ENCODE measurements at regions not wholly inside any gene's neighbourhood (a gene's known extent, or its start where the extent isn't known, plus 50 kb on each side); places are given as distances from the start of the nearest gene placed in this dataset.
"Not testable (repeated sequence)": the region's sequence is repeated elsewhere in the genome, so short reads cannot be mapped to it uniquely, and the experiment has no call there.

DNA sequence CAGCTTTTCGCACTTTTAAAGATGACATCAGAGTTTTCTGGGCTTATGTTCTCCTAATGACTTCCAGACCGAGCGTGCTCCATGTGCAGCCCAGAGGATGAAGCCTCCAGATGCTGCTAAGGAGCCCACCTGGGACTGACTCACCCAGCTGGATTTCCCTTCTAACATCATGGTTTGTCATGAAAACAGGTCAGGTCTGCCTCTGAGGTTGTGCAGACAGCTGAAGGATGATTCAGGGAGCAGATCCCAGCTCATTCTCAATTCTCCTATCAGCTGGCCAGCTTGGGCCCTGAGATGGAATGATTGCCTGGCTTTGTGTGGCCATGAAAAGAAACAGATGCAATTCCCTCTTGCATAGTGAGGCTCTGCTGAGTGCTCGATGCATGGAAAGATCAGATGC, 123.9 kb upstream of the DUSP10 start:
- no peak for DNase-seq

DNA sequence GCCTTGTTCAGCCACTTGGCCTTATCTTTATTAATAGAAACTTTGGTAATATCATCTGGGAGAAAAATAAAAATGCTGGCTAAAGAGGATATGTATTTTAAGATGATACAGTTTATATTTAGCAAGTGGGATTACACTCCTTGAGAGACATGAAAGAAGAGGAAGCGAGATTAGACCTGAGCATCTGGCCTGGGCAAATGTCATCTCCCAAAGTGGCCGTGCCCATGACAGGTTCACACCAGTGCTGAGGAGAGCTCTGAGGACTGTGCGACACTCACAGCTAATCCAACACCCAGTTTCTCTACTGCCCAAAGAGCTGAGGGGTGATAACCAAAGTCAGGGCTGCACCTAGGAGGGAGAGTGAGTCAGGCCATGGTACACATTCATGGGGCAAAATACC, 121.7 kb upstream of the DUSP10 start:
- DNase-seq, result no peak

DNA sequence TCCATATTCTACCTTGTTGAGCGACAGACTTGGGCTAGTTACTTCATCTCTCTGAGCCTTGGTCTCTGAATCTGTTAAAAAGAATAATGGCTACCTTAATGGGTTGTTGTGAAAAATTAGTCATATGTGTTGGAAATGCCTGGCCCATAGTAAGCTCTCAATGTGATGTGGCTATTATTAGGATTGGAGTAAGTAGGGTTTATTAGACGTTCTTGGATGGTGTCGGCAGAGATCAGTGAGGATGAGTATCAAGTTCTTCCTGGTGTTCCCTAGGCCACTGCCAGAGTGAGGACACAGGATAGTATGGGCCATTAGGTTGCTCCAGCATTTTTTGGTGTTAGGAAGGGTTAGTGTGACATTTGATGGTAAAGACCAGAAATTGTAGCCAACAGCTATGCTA, 121.1 kb upstream of the DUSP10 start:
- DNase-seq, result no peak

DNA sequence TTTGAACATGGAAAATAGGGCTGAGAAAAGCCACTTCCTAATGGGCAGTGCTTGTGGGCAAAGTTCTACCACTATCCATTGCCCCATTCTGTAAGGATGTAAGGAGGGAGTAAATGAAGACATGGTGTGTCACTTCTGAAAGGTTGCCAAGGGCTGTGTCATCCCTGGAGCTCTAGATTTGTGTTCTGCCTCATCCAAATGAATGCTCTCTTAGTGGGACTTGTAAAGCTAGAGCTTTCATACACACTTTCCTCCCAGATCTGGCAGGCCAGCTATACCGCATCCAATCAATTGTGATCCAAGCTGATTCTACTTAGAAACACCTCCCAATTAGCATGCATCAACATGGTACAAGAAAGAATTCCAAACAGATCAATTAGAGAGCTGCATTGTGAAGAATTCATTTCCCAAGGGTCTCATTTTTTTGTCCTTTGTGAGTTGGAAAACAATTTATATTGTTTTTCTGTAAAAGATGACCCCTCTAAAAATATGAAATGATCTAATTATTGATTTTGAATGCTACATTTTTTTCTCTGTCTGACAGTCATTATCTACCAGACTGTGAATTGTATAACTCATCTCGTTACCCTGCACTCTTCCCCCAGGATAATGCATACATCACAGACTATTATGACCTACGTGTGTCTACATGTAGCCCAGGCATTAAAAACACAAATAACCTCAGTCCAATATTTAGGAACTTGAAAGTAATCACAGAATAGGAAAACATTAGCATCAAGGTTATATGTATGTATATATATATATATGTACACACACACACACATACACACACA, 117.1 kb upstream of the DUSP10 start:
- DNase-seq, result no peak

DNA sequence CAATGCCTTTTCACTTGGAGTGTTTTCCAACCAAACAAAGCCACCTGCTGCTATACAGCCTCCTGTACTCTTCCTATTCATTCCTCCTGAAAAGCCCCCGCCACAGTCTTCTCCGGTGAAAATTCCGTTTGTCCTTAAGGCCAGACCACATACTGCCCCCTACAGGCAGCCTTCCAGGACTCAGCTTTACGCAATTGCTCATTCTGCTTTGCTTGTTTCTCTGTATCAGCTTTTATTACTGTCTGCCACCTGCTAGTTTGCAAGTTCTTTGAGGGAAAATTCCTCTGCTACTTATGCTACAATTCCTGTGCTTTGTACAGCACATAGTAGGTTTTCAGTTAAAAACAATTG, 115.2 kb upstream of the DUSP10 start:
- DNase-seq, result not testable (repeated sequence)

DNA sequence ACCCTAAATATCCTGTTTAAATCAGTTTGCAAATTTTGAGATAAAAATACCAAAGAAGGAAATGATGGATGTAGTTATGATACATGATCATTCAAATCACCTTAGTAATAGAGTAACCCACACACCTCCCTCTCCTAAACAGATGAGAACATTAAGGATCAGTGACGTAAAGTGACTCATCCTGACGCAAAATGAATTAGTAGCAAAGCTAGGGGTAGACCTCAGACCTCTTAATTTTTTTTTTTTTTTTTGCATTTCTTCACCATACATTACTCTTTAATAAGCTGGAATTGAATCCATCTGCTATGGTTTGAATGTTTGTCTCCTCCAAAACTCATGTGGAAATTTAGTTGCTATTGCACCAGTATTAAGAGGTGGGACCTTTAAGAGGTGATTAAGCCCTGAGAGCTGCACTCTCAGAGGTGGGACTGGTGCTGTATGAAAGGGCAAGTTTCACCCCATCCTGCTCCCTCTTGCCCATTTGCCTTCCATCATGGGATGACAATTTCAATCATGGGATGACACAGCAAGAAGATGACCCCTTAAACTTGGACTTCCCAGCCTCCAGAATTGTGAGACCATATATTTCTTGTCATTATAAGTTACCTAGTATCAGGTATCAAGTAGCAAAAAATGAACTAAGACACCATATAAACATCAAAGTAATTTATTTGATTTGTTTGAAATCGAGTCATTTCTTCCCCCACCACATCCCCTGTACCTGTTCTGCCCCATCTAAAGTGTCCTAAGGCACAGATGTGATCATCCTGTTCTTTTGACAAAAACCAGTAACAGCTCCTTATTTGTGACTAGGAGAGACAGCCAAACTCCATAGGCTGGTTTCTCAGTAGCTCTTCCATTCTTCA, 114.6 kb upstream of the DUSP10 start:
- DNase-seq, result no peak

DNA sequence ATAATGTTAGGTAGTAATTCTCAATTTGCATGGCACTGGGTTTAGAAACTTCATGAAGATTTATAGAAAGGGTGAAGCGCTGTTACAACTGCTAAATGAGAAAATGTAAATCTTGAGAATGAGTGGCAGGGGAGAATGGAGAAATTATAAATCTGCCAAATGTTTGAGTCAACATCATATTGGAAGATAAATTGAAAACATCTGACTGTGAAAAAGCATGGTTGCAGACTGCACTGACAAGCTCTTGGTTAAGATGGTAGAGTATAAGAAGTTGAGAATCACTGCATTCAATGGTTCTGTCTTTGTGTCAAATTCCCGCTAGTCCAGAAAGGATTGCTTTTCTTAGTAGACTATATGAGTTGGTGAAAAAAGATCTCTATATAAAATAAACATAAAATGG, 113.3 kb upstream of the DUSP10 start:
- no peak for DNase-seq

DNA sequence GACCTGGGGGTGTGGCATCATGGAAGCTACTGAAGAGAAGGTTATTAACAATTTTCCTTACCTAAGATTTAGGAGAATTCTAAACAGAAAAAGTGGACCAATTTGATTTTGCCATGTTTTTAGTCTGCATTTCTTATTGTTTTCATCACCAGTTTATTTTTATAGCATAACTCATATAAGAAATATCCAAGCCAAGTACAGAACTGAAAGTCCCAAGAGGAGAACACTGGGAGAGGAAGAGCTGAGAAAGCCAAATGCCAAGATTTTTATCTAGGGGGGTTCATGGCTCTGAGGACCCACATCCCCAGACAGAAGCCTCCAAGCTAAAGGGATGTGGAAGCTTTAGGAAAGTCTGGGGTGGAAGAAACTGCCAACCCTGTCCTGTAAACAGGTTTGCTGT, 109.4 kb upstream of the DUSP10 start:
- DNase-seq, result no peak

DNA sequence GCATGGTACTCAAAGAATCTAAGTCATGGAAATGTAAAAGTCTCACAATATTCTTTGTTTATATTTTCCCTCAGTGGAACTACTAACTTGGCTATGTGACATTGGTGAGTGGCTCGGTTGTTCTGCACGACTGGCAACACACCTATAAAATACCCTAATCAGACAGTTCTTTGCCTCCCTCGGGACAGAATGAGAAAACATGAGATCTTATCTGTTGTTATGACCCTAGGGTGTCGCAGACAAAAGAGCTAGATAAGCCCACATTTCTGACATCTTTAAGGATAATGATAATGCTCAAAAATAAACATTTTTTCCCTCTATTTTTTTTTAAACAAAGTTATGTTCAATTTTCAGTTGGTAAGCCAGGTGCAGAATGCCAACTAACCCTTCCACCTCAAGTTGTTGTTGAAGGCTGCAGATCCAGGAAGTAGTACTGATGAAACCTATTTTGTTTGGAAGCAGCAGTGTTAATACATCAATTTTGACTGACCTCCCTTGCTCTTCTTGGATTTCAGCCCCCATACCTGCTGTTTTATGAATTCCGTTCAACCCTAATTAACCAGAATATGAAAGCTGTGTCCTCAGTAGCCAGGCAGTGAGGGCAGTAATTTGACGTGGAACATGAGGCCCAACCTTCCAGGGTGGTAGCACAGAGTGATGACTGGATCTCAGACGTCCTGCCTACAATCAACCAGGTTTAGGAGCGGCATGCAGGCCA, 108.7 kb upstream of the DUSP10 start:
- DNase-seq, result no peak

DNA sequence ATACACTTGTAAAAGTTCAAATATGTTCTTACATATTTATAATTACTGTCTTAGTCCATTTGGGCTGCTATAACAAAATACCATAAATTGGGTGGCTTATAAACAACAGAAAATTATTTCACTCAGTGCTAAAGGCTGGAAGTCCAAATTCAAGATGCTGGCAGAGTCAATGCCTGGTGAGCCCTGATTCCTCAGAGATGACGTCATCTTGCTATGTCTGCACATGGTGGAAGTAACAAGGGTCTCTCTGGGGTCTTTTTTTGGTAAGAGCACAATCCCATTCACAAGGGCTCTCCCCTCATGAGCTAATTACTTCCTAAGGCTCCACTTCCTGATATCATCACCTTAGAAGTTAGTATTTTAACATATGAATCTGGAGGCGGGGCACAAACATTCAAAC, 108.0 kb upstream of the DUSP10 start:
- DNase-seq, result no peak

DNA sequence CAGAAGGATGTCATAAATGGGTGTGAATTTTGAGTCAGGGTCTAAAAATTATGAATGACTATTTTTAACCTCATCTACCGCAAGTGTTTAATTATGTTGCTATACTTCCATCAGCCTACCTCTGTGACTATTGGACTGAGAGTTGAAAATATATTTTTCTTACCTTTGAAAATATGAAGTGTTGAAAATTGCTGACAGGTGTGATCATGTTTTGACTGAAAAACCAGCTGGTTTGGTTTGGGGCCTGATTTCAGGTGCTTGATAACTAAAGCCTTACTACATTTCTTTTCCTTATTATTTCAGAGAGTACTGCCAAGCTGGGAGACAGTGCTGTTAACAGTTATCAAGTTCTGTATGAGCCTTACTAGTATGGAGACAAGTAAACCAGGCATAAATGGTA, 107.2 kb upstream of the DUSP10 start:
- DNase-seq, result no peak

DNA sequence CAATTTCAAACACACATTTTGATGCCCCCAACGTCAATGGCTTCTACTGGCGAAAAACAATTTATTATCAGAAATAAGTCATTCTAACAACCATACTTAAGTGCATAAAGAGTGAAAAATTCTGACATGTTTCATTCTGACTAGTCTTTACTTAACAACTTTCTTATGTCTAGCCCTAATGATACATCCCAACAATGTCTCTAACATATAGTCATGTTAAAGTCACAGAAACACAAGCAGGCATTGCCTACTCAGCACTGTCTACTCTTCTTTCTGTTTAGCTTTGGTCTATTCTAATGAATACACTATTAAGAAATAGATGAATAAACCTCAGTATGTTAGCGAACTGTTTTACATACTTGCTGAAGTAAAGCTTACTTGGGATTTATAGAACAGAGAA, 105.8 kb upstream of the DUSP10 start:
- DNase-seq, result no peak

DNA sequence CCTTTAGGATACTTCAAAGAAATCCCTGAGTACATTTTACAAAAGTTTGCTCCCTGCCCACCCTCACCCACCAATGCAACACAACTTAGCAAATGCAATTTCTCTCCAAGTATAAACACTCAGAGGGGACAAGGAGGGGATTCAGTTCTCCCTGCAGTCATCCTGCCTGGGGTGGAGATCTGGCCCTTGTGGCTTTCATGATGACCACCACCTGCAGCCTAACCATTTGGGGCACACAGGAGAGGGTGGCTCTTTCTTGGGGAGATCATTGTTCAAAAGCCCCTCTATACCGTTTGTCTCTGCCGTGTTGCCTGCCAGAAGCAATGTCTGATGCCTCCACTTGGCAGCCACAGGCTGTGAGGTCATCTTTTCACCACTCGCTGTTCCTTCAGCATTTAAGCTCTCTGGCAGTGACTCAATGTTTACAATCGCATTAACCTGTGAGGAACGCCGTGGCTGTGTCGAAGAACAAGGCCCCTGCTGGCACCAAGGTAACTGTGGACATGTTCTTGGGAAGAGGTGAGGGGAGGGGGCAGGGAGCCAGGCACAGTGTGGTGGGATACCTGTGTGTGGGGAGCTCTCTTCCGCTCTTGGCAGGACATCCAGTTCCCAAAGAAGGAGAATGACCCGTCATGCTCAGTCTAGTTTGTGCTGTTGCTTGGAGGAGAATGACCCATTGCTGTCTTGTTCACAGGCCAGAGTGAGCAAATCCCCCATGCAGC, 103.9 kb upstream of the DUSP10 start:
- no peak for DNase-seq

DNA sequence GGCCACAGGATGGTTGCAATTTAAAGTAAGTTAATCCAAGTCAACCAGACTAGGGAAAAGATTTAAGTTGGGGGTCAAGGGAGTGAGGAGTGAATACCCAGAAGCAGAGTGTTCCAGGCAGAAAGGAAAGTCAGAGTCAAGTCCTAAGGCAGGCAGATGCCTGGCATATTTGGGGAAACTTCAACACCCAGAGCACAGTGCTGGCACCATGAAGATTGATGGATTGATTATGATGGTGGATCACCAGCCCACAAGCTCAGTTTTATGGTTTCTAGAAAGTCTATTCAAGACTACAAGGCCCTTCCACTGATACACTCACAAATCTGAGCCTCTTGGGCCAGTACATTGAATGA, 100.1 kb upstream of the DUSP10 start:
- DNase-seq, result no peak

DNA sequence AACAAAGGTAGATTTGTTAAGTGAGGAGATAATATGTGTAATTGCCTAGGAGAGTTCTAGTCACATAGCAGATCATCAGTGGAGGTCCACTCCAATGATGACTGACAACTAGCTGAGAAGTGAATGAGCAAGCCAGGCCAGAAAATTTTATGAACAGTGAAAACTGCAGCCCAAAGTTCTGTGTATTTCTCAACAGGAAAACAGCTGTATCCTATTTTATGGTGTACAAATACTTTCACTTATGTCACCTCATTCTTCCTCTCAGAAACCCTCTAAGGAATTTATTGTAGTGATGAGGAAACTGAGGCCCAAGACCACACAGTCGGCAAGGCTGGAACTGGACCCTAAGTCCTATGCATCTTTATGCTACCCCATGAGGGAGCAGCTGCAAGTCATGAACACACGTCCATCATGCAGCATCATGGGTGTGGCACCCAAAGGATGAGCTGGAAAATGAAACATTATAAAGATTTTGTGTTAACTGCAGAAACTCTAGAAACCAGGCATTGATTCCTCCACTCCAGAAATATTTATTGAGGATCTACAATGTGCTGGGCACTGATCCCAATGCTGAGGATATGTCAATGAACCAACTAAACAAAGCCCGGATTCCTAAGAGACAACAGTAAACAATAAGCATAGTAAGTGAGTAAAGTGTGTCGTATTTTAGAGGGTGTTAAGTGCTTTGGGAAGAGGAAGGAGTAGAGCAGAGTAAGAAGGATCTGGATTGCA, 99.5 kb upstream of the DUSP10 start:
- DNase-seq, result no peak

DNA sequence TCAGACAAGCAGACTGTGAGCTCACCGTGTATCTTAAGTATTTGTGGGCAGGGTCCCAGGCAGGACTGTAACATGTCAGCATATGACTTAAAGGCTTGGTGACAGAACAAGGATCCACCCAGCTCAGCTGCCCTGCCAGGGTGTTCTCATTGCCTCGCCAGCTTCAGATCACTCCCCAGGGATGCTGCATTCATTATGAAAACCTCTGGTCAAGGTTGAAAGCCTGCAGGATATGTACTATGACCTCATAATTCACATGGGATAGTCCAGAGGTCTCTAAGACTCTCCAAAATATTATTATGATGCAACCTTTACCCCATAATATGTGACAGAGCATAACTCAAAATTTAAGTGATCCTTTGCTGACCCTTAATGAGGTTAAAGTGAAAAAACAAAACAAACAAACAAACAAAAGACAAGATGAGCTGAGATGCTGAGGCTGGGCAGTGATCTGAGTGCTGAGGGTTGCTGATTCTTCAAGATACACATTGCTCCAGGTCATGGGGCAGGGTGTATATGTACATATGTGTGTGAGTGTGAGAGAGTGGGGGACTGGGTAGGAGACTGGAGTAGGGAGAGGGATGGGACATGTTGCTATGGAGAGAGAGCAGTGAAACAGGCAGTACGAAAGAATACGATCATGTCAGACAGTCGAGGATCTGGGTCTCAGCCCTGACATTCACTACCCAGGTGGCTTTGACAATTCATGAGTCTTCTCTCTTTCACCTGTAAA, 98.8 kb upstream of the DUSP10 start:
- DNase-seq, result no peak

DNA sequence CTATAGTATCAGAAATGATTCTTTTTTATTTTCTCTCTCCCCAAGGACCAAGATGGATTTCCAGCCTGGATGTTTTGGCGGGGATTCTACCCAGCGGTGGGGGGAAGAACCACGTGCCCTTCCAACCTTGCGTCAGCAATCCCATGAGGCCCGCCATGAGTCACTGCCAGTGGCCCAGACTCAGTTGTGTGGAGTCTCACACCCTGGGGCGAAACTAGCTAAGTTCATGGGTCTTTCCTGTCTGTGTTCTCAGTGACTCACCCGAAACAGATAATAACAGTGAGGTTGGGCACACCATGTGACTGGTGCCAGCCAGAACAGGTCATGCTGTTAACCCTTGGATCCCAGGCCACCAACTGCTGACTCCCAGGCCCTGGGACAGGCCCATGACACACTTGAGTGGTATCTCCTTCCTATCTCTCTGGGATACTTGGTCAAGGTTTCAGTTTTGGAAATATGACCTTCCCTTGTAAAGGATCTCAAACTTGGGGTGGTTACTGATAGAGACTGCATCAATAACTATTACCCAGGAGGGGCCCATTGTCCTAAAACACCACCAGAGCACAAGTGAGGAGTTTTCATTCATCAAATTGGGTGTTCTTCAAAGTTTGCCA, 98.0 kb upstream of the DUSP10 start:
- DNase-seq, result peak; percentile 91

DNA sequence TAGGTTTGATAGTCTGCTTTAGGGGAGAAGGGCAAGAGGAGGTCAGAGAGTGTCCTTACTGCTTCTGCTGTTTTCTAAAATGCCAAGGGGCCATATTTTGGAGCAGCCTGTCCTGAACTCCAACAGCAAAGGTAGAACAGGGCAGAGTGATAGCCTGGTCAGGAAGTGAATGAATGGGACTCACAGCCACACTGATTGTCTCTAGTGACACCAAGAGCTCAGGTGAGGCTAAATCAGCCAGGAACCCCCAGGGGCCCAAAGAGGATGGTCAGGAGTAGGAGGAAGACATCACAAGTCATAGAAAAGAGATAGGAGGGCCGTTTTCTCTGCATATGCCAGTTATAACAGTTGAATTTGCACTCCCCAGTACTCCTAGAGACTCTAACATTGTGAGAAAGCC, 97.4 kb upstream of the DUSP10 start:
- DNase-seq, result no peak

DNA sequence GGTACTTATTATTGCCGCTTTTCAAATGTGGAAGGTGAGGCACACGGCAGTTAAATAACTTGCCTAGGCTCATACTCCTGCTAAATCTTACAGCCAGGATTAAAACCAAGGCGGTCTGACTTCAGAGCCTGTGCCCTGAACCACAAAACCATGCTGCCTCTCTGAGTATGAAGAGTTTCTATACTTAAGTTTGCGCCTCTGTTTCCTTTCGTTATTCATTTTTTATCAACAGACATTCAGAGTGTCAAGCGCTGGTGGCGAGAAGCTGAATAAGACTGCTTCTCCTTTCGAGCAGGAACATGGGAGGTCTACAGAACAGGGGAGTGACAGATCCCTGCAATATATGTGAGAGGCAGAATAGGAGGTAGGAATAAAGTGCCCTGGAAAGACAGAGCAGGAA, 96.0 kb upstream of the DUSP10 start:
- DNase-seq, result peak; percentile 61

DNA sequence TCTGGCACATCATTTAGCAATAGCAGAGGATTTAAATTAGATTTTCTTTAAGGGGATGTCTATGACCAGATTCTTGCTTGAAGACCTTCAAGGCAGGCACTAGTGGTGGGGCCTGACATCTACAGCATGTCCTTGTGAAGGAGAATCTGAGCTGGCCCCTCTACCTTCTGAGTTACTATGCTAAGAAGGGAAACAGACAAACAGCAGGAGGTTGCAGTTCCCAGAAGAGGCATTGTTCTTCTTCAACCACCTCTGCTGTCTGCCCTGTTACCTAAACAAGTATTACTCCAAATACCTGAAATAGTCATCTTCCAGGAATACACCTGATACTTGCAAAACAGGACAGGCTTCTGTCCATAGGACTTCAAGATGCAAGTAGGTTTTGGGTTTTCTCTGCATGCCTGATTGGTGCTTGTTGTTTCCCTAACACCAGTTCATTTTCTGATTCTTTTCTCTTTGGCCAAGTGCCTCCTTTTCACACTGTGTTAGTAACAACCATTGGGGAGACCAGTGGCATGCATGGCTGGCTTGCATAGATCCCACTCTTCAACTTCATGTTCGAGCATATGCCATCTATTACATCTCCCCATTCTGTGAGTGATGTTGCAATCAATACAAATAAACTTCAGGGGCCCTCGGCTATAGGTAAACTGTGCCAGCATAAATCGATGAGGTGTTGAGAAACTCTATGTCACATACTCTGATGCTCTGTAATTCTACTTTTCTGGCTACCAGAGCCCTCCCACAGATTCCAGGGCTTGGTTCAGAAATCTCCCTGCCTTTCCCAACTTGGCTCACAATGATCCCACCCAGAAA, 93.0 kb upstream of the DUSP10 start:
- DNase-seq, result no peak
